ENCODE measurements at regions not wholly inside any gene's neighbourhood (a gene's known extent, or its start where the extent isn't known, plus 50 kb on each side); places are given as distances from the start of the nearest gene placed in this dataset.

- intact Hi-C loops (cut with DNase I, micrococcal nuclease), result no loop called here
- DNase-seq (peak in 2 of 3 donors; percentile 70 to 77), ATAC-seq (peak; percentile 67)
- H3K4me3 ChIP-seq, result no peak overlapping the region
- H3K4me1 ChIP-seq (ENCODE audit: low read depth), result no peaks in the 10 kb centered on the region
- TF ChIP-seq CTCF (IDR thresholded peaks at IDR 0.05), result peak; percentile 37
- no peaks in the 10 kb centered on the region for H3K36me3 ChIP-seq (ENCODE audit: low read depth)
- no peaks in the 10 kb centered on the region for H3K9me3 ChIP-seq
Observed at GRCh38 chr17:74089869-74090464, 113.5 kb upstream of the RPL38 start.

GRCh38 chr17:74094651-74095050 is 108.8 kb upstream of the RPL38 start:
- Histone ChIP-seq H3K36me3 (ENCODE audit: low read depth) (no peaks in the 10 kb centered on the region), H3K4me3 (no peak overlapping the region), H3K9me3 (no peaks in the 10 kb centered on the region), H3K4me1 (ENCODE audit: low read depth) (no peaks in the 10 kb centered on the region)
- DNase-seq (no peak), ATAC-seq (no peak)
- TF ChIP-seq CTCF (IDR thresholded peaks at IDR 0.05), result no peak
- intact Hi-C loops (cut with DNase I, micrococcal nuclease), result no loop called here

- H3K4me3 ChIP-seq, result no peak overlapping the region
- intact Hi-C loops (cut with DNase I, micrococcal nuclease), result no loop called here
- no peaks in the 10 kb centered on the region for H3K36me3 ChIP-seq (ENCODE audit: low read depth)
- ATAC-seq (no peak), DNase-seq (no peak)
- no peaks in the 10 kb centered on the region for H3K9me3 ChIP-seq
- no peak for TF ChIP-seq CTCF (IDR thresholded peaks at IDR 0.05)
- H3K4me1 ChIP-seq (ENCODE audit: low read depth), result no peaks in the 10 kb centered on the region
Observed at GRCh38 chr17:74096456-74096855, 107.0 kb upstream of the RPL38 start.

GRCh38 chr17:74097450-74098135 is 105.9 kb upstream of the RPL38 start:
- H3K36me3 ChIP-seq (ENCODE audit: low read depth), result no peaks in the 10 kb centered on the region
- TF ChIP-seq CTCF (IDR thresholded peaks at IDR 0.05), result no peak
- H3K4me1 ChIP-seq (ENCODE audit: low read depth), result no peaks in the 10 kb centered on the region
- H3K9me3 ChIP-seq, result no peaks in the 10 kb centered on the region
- no peak overlapping the region for H3K4me3 ChIP-seq
- ATAC-seq (no peak), DNase-seq (no peak)
- intact Hi-C loops (cut with DNase I, micrococcal nuclease), result no loop called here

GRCh38 chr17:74098136-74099024 is 105.1 kb upstream of the RPL38 start:
- ATAC-seq, result no peak
- TF ChIP-seq CTCF (IDR thresholded peaks at IDR 0.05), result no peak
- Histone ChIP-seq H3K36me3 (ENCODE audit: low read depth) (no peaks in the 10 kb centered on the region), H3K9me3 (no peaks in the 10 kb centered on the region), H3K4me1 (ENCODE audit: low read depth) (no peaks in the 10 kb centered on the region), H3K4me3 (no peak overlapping the region)
- DNase-seq, result no peak
- intact Hi-C loops (cut with DNase I, micrococcal nuclease), result no loop called here
